Keratinocyte (primary cell): ENCODE measurements at regions not wholly inside any gene's neighbourhood (a gene's known extent, or its start where the extent isn't known, plus 50 kb on each side); places are given as distances from the start of the nearest gene placed in this dataset.
A peak's percentile ranks its signal among the peaks of the same experiment; 100 is the strongest.

Experiments
- DNase-seq: peaks from one replicate; pipeline ENCODE4 v3.0.0-alpha.2; 2011; ENCODE audit warnings: low read depth, missing footprints, low spot score
- FAIRE-seq: peaks from 2 replicates; lab custom pipeline; 2011; peaks lifted over from hg19 to GRCh38; lab: Jason Lieb, UNC
- H2AFZ ChIP-seq: 2 replicates; pipeline ENCODE4 v1.6.0; 2012; ENCODE audit warnings: low read length, control low read depth, inconsistent platforms; ENCODE audit not compliant: control insufficient read depth
- H3K27ac ChIP-seq: 2 replicates; pipeline ENCODE4 v1.5.1; 2011; ENCODE audit warnings: low read length; ENCODE audit not compliant: control insufficient read depth, insufficient read depth
- H3K27me3 ChIP-seq: 3 replicates; pipeline ENCODE4 v1.6.0; 2011; ENCODE audit warnings: low read length; ENCODE audit not compliant: control insufficient read depth, insufficient read depth; ENCODE audit errors: extremely low read depth
- H3K36me3 ChIP-seq, 2 experiments: 2 replicates in 1 of 2; 3 replicates in 1 of 2; pipeline ENCODE4 v1.5.1; 2011; ENCODE audit warnings: low read length in 2 of 2, mild to moderate bottlenecking in 1 of 2; ENCODE audit not compliant: control insufficient read depth in 2 of 2, insufficient read depth in 2 of 2; ENCODE audit errors: extremely low read depth in 1 of 2
- H3K4me1 ChIP-seq: 3 replicates; pipeline ENCODE4 v1.5.1; 2011; ENCODE audit warnings: low read length; ENCODE audit not compliant: control insufficient read depth, insufficient read depth; ENCODE audit errors: extremely low read depth
- H3K4me2 ChIP-seq: 3 replicates; pipeline ENCODE4 v1.6.0; 2011; ENCODE audit warnings: low read depth, low read length; ENCODE audit not compliant: control insufficient read depth, insufficient read depth; ENCODE audit errors: extremely low read depth
- H3K4me3 ChIP-seq, 3 experiments: fragments of 200-600 bp in 1 of 3; sonication (generic) in 1 of 3; 2 replicates in 2 of 3; 3 replicates in 1 of 3; pipeline ENCODE4 v1.5.1; 2011 to 2016; ENCODE audit warnings: low read length in 3 of 3, mild to moderate bottlenecking in 3 of 3, control low read depth in 2 of 3, inconsistent platforms in 1 of 3, low read depth in 1 of 3, mixed read lengths in 1 of 3, mixed run types in 1 of 3, moderate library complexity in 1 of 3; ENCODE audit not compliant: control insufficient read depth in 2 of 3, insufficient read depth in 2 of 3; ENCODE audit errors: extremely low read depth in 1 of 3
- H3K79me2 ChIP-seq: 2 replicates; pipeline ENCODE4 v1.6.0; 2012; ENCODE audit warnings: low read length; ENCODE audit not compliant: control insufficient read depth, insufficient read depth
- H3K9ac ChIP-seq: 3 replicates; pipeline ENCODE4 v1.6.0; 2011; ENCODE audit warnings: low read length; ENCODE audit not compliant: control insufficient read depth, insufficient read depth; ENCODE audit errors: extremely low read depth
- H3K9me1 ChIP-seq: 3 replicates; pipeline ENCODE4 v1.6.0; 2011; ENCODE audit warnings: low read length; ENCODE audit not compliant: control insufficient read depth, insufficient read depth; ENCODE audit errors: extremely low read depth
- H3K9me3 ChIP-seq: 2 replicates; pipeline ENCODE4 v1.5.1; 2012; ENCODE audit warnings: low read depth, low read length; ENCODE audit not compliant: control insufficient read depth
- H4K20me1 ChIP-seq: 3 replicates; pipeline ENCODE4 v1.6.0; 2011; ENCODE audit warnings: low read length; ENCODE audit not compliant: control insufficient read depth, insufficient read depth; ENCODE audit errors: extremely low read depth
- EZH2 ChIP-seq: IDR thresholded peaks from one replicate; pipeline ENCODE4 v1.6.1; 2012; ENCODE audit warnings: inconsistent platforms, mild to moderate bottlenecking, low read length, moderate library complexity
- dilution Hi-C: fragments of 300-500 bp; cut with MboI; formaldehyde crosslinking; loops from one replicate; pipeline ENCODE4 v1.7.0; 2020; ENCODE audit warnings: low sequenced_read_pairs; ENCODE audit not compliant: extremely low pct_ligation_motif_present
- TF ChIP-seq, protein P1 (sequence below), 3 experiments: IDR thresholded peaks in 1 of 3; conservative IDR thresholded peaks in 1 of 3; optimal IDR thresholded peaks in 1 of 3; 2 replicates in 2 of 3; 3 replicates in 1 of 3; pipeline versions ENCODE3 to v1.5.1; 2011; ENCODE audit warnings: low read length in 3 of 3, mild to moderate bottlenecking in 3 of 3, moderate library complexity in 2 of 3, control low read depth in 1 of 3, inconsistent platforms in 1 of 3; ENCODE audit not compliant: insufficient read depth in 2 of 3; ENCODE audit errors: extremely low read depth in 1 of 3

DNA sequence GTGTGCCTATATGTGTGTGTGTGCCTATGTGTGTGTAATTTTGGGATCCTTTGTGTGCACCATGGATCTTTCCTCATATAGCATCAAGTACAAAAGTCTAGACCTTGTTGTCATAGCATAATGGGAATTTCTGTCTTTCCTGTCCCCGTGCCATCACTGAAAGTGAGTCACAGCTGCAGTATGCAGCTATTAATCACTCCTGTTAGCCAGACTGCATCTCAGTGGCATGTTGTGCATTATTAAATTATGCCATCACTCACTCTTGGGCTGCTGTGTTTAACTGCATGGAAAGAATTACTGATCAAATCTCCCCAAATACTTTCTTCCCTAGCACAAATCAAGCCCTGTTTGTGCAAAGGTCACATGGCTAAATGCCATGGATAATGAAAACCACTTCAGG lies 92.4 kb downstream of the CBLN1 start:
- FAIRE-seq (no peak), DNase-seq (no peak)
- Histone ChIP-seq H3K9me1 (no peaks in the 10 kb centered on the region), H3K9ac (no peak overlapping the region), H3K27ac (no peak overlapping the region), H2AFZ (no peak overlapping the region), H3K36me3 (no peaks in the 10 kb centered on the region), H4K20me1 (no peaks in the 10 kb centered on the region), H3K27me3 (no peaks in the 10 kb centered on the region), H3K9me3 (peaks cover 2% of the 10 kb centered on the region), H3K79me2 (no peaks in the 10 kb centered on the region), H3K4me1 (no peaks in the 10 kb centered on the region), H3K4me3 (no peak overlapping the region), H3K4me2 (no peak overlapping the region)
- TF ChIP-seq, protein P1, sequence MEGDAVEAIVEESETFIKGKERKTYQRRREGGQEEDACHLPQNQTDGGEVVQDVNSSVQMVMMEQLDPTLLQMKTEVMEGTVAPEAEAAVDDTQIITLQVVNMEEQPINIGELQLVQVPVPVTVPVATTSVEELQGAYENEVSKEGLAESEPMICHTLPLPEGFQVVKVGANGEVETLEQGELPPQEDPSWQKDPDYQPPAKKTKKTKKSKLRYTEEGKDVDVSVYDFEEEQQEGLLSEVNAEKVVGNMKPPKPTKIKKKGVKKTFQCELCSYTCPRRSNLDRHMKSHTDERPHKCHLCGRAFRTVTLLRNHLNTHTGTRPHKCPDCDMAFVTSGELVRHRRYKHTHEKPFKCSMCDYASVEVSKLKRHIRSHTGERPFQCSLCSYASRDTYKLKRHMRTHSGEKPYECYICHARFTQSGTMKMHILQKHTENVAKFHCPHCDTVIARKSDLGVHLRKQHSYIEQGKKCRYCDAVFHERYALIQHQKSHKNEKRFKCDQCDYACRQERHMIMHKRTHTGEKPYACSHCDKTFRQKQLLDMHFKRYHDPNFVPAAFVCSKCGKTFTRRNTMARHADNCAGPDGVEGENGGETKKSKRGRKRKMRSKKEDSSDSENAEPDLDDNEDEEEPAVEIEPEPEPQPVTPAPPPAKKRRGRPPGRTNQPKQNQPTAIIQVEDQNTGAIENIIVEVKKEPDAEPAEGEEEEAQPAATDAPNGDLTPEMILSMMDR (optimal IDR thresholded peaks at IDR 0.05 in 1 of 3, IDR thresholded peaks at IDR 0.05 in 1 of 3, conservative IDR thresholded peaks at IDR 0.05 in 1 of 3; ENCODE audit: extremely low read depth in 1 of 3, insufficient read depth in 2 of 3, low read length in 3 of 3): no peak
- TF ChIP-seq EZH2: no peak
- dilution Hi-C loops: no loop called here

DNA sequence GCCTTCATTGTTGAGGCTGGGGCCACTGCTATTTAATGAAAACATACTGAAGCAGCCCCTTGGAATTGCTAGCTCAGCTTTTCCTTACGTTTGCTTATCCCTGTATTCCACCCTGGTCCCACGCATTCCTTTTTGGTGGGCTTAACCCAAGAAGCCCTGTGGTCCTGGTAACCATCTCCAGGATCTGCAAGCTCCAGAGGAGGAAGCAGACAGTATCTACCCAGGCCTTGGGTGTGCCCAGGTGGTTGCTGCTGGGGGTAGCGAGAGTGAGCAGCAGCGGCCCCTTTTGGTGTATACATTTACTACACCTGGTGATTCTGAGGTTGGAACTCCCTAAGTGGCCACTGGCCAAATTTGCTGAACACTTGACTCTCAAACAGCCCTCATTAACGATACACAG lies 97.7 kb downstream of the CBLN1 start:
- Histone ChIP-seq H3K36me3 (no peaks in the 10 kb centered on the region), H3K9me3 (peaks cover 2% of the 10 kb centered on the region), H4K20me1 (peaks cover 2% of the 10 kb centered on the region), H3K9me1 (no peaks in the 10 kb centered on the region), H3K27me3 (no peaks in the 10 kb centered on the region), H3K4me1 (no peaks in the 10 kb centered on the region), H3K9ac (no peak overlapping the region), H3K4me2 (no peak overlapping the region), H3K79me2 (no peaks in the 10 kb centered on the region), H3K27ac (no peak overlapping the region), H2AFZ (no peak overlapping the region), H3K4me3 (no peak overlapping the region)
- peak; percentile 23 for FAIRE-seq
- no peak for DNase-seq
- dilution Hi-C loops: no loop called here
- TF ChIP-seq, protein P1 (optimal IDR thresholded peaks at IDR 0.05 in 1 of 3, IDR thresholded peaks at IDR 0.05 in 1 of 3, conservative IDR thresholded peaks at IDR 0.05 in 1 of 3; ENCODE audit: extremely low read depth in 1 of 3, insufficient read depth in 2 of 3, low read length in 3 of 3): peak; percentile 68 to 77 (median 73)
- TF ChIP-seq EZH2: no peak
